Erythroblast (primary cell): ENCODE measurements at regions not wholly inside any gene's neighbourhood (a gene's known extent, or its start where the extent isn't known, plus 50 kb on each side); places are given as distances from the start of the nearest gene placed in this dataset.

Experiments used
- GATA1 ChIP-seq: IDR thresholded peaks from 2 replicates; pipeline ENCODE4 v1.6.1; 2011; ENCODE audit warnings: low read depth, mild to moderate bottlenecking, control low read depth, low read length, moderate library complexity
- POLR2A ChIP-seq: IDR thresholded peaks from 2 replicates; pipeline ENCODE4 v1.6.1; 2011; ENCODE audit warnings: mild to moderate bottlenecking, low read length

DNA sequence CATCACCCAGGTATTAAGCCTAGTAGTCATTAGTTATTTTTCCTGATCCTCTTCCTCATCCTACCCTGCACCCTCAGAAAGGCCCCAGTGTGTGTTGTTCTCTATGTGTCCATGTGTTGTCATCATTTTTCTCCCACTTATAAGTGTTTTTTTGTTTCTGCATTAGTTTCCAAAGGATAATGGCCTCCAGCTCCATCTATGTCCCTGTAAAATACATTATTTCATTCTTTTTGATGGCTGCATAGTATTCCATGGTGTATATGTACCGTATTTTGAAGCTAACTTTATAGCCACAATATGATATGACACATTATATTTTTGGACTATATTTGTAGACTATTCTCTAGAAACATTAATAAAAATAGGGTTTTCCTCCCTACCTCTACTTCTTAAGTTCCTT is 324.4 kb upstream of the EDIL3 start:
- TF ChIP-seq POLR2A (no peak), GATA1 (no peak)
